Occipital lobe (tissue), 1 donor: ENCODE measurements at regions not wholly inside any gene's neighbourhood (a gene's known extent, or its start where the extent isn't known, plus 50 kb on each side); places are given as distances from the start of the nearest gene placed in this dataset.

Experiments used
- DNase-seq: peaks from one replicate; lab custom pipeline; 2025; lab: John Stamatoyannopoulos, UW

GRCh38 chr11:81039916-81040524 is 1599.2 kb upstream of the TENM4 start:
- no peak for DNase-seq

- no peak for DNase-seq
Measured at GRCh38 chr11:81036168-81036870, 1595.5 kb upstream of the TENM4 start.

- DNase-seq = no peak
Measured at GRCh38 chr11:81033779-81034540, 1593.1 kb upstream of the TENM4 start.

- DNase-seq = no peak
Measured at GRCh38 chr11:81032906-81033305, 1592.1 kb upstream of the TENM4 start.

- no peak for DNase-seq
Measured at GRCh38 chr11:81030186-81030585, 1589.4 kb upstream of the TENM4 start.

DNA sequence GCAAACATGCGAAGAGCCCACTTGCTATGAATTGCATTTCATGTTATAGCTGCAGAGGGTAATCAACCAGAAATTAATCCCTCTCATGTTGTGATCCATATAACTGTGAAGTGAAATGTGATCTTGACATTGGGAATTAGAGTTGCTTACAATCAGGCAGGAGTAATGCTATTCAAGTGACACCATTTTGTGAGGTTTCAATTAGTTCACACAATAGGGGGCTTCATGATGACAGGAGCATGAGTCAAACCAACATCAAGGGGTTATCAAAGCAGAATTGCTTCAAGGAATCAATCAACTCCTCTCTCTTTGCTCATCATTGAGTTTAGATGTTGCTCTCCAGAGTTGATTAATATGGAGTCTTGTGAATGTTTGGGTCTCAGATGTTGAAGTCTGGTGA is 1585.2 kb upstream of the TENM4 start:
- DNase-seq = no peak

- no peak for DNase-seq
Measured at GRCh38 chr11:81022057-81022456, 1581.2 kb upstream of the TENM4 start.

GRCh38 chr11:81010631-81011030 is 1569.8 kb upstream of the TENM4 start:
- DNase-seq = no peak

GRCh38 chr11:81007046-81007445 is 1566.2 kb upstream of the TENM4 start:
- no peak for DNase-seq

DNA sequence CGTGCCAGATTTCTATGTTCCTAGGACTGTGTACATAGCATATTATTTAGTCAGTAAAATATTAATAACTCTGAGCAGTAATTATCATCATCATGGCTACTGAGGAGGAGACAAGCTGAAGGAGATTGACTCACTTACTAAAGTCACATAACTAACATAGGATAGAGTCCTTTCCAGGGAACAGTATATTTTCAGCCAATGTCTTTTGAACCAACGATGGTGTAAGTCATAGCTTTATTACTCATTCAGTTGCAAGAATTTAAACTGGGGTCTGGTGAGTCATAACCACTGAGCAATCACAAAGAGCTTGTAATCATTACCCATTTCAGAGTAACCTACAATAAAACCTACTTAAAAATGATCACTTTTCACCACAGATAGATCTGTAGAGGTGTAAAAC is 1564.8 kb upstream of the TENM4 start:
- DNase-seq = no peak

- no peak for DNase-seq
Measured at GRCh38 chr11:81004576-81004975, 1563.7 kb upstream of the TENM4 start.

GRCh38 chr11:81002374-81002773 is 1561.5 kb upstream of the TENM4 start:
- no peak for DNase-seq

GRCh38 chr11:81000735-81001134 is 1559.9 kb upstream of the TENM4 start:
- DNase-seq = no peak

GRCh38 chr11:81000334-81000733 is 1559.5 kb upstream of the TENM4 start:
- DNase-seq = no peak

DNA sequence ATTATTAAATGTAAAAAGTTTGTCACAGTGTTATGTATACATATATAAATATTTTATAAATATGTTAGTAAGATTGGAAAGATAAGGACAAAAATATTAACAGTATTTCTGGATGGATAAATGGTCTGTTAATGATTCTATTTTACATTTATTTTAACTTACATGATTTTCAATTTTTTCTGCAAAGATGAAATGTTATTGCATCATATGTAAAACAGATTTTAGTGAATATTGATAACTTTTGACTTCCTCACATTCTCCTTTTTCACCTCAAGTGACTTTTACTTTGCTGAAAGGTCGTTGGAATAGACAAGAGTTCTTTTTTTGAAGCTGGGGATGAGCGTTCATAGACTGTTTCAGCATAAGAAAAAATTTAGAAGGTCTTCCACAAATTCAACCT is 1554.7 kb upstream of the TENM4 start:
- no peak for DNase-seq

- no peak for DNase-seq
Measured at GRCh38 chr11:80993536-80993935, 1552.7 kb upstream of the TENM4 start.

GRCh38 chr11:80990885-80991284 is 1550.1 kb upstream of the TENM4 start:
- no peak for DNase-seq

- DNase-seq = no peak
Measured at GRCh38 chr11:80987171-80987570, 1546.3 kb upstream of the TENM4 start.

GRCh38 chr11:80986421-80987074 is 1545.7 kb upstream of the TENM4 start:
- DNase-seq = no peak

- DNase-seq = no peak
Measured at GRCh38 chr11:80980227-80980626, 1539.4 kb upstream of the TENM4 start.

- no peak for DNase-seq
Measured at GRCh38 chr11:80973786-80974185, 1533.0 kb upstream of the TENM4 start.

GRCh38 chr11:80970037-80970436 is 1529.2 kb upstream of the TENM4 start:
- DNase-seq = no peak
